HG03196 (cell line): ENCODE measurements at regions not wholly inside any gene's neighbourhood (a gene's known extent, or its start where the extent isn't known, plus 50 kb on each side); places are given as distances from the start of the nearest gene placed in this dataset.
"Not testable (repeated sequence)": the region's sequence is repeated elsewhere in the genome, so short reads cannot be mapped to it uniquely, and the experiment has no call there.

ENCODE experiments used
- ATAC-seq: cut with Tn5 transposase; IDR thresholded peaks from one replicate; pipeline ENCODE4 v1.9.1; 2021; ENCODE audit not compliant: unreplicated experiment

GRCh38 chr20:5696011-5696559 is 54.1 kb upstream of the SHLD1 start:
- no peak for ATAC-seq

DNA sequence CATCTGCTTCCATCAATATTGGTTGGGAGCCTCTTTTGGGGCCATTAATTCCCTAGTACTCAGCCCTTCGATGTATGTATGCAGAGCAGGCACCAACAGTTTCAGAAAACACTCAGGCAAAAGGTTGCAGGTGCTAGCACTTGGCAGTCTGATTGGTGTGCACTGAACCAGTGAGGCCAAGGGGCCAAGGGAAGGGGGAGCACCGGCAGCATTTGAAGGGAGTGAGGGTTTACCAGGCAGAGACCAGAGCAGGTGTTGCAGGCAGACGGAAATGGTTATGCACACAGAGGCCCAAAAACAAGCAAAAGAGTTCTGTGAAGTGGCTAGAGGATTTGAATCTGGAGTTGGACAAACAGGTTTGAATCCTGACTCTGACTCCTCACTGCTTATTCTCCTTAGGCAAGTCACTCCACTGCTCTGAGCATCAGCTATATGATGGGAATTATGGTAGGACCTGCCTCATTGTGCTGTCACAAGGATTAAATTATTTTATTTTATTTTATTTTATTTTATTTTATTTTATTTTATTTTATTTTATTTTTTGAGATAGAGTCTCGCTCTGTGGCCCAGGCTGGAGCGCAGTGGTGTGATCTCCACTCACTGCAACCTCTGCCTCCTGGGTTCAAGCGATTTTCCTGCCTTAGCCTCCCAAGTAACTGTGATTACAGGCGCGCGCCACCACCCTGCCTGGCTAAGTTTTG is 58.1 kb upstream of the SHLD1 start:
- ATAC-seq = peak; percentile 99

- no peak for ATAC-seq
Measured at GRCh38 chr20:5689463-5689862, 60.7 kb upstream of the SHLD1 start.

GRCh38 chr20:5688431-5688972 is 61.7 kb upstream of the SHLD1 start:
- ATAC-seq = no peak

DNA sequence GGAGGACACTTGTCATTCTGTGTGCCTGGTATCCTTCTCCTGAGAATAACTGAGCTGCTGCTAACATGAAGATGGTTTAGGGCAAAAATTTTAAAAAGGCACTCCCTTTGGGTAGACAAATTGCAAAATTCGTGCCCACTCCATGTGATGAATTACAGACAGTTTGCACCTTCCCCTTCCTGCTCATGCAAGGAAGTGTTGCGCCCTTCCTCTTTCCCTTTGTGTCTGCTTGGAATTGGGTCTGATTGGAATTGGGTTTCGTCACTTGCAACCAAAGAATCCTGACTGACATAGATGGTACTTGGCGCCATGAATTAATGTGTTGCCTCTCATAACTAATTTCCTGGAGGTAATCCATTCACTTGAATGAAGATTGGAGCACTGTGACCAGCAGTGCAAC is 62.3 kb upstream of the SHLD1 start:
- ATAC-seq = no peak

GRCh38 chr20:5686384-5687105 is 63.7 kb upstream of the SHLD1 start:
- ATAC-seq = no peak

- ATAC-seq = not testable (repeated sequence)
Measured at GRCh38 chr20:5682556-5682955, 67.6 kb upstream of the SHLD1 start.

DNA sequence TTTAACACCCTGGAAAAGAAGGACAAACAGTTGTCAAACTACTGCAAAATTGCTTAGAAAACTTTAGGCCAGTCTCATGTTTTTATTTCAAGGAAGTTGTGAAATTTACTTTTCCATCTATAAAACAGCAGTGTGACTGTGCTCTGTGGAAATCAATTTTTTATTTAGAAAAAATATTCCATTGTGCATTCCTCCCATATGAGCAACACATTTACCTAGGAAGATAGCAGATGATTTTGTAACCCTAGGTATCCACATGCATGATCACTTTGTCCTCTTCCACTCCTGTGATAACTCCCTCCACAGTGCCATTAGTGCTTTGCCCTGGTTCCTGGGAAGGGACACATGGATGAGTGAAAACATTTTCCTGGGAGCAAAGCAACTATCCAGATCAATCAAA is 69.4 kb upstream of the GPCPD1 start:
- no peak for ATAC-seq

GRCh38 chr20:5678777-5679176 is 68.0 kb upstream of the GPCPD1 start:
- ATAC-seq = no peak

DNA sequence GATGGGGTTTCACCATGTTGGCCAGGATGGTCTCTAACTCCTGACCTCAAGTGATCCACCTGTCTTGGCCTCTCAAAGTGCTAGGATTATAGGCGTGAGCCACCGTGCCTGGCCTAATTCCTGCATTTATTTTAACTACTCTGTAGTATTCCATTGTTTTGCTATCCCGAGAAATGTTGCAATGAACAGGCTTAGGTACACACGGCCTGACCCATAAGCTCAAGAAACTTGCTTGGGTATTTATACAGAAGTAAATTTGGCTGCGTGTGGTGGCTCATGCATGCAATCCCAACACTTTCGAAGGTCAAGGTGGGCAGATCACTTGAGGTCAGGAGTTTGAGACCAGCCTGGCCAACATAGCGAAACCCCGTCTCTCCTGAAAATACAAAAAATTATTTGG is 67.1 kb upstream of the GPCPD1 start:
- not testable (repeated sequence) for ATAC-seq

GRCh38 chr20:5677389-5677788 is 66.6 kb upstream of the GPCPD1 start:
- no peak for ATAC-seq

DNA sequence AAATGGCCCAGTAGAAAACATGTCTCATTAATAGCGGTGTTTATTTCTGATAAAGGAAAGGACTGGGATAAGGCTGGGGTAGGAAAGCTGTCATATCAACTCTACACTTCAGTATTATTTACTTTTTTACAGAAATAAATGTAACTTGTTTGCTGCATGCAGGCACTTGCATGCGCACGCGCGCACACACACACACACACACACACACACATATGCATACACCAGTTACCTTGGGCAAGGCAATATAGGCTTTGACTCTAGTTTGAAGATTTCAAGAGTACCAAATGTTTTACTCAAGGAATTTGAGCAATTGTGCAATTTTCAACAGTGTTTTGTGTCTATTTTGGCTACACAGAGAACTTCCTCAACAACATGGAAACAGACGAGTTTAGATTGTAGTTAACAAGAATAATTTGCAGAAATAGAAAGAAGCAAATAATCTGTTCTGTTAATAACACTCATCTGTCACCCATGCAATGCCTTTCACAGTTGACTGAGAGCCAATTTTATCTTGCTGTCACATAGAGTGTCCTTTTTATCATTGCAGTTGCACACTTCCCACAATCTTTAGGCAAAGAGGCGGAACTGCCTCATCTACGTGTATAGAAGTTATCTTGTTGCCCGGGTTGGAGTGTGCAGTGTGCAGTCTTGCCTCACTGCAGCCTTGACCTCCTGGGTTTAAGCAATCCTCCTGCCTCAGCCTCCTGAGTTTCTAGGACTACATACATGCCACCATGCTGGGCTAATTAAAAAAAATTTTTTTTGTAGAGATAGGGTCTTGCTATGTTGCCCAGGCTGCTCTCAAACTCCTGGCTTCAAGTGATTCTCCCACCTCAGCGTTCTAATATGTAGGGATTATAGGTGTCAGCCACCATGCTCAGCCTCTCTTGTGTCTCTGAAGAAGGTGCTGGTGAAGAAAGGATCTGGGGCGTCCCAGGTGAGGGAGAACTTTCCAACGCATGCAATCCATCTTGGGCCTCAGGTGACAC is 64.6 kb upstream of the GPCPD1 start:
- ATAC-seq = no peak

DNA sequence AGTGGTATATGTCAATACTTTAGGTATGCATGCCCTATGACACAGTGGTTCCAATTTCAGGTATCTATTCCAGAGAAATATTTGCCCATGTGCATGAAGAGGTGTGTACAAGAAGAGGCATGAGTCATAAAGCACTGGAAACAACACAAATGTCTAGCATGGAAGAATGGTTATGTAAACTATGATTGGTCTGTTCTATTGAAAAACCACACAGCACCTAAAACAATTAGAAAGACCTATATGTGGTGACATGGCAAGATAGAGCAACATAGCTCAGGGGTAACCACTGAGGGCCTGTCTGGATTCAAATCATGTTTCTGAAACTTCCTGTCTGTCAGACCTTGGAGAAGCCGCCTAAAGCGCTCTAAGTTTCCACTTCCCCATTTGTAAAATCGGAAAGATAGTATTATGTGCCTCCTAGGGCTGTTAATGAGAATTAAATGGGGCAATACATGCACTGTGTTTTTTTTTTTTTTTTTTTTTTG is 63.4 kb upstream of the GPCPD1 start:
- ATAC-seq = peak; percentile 90

GRCh38 chr20:5670874-5671273 is 60.1 kb upstream of the GPCPD1 start:
- no peak for ATAC-seq

DNA sequence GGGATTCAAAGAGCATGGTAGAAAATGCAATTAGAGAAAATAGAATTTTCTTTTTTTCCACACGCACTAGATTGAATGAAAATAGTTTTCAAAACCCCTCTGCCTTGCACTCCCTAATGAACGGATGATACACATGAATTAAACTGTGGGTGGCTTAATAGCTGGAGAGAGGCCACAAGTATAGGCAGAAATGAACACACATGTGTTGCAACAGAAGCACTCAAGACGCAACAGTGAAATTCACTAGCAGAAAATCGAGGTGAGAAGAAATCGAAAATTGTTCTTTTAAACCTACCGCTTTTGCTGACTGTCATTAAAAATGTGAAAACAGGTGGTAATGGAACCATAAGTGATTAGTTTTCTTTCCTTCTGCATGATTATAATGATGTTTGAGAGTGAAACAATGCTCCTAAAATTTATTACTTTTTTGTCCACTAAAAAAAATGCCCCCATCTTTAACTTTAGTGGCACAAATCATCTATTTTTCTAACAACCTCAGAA is 59.3 kb upstream of the GPCPD1 start:
- no peak for ATAC-seq

GRCh38 chr20:5668529-5668868 is 57.7 kb upstream of the GPCPD1 start:
- ATAC-seq = no peak

DNA sequence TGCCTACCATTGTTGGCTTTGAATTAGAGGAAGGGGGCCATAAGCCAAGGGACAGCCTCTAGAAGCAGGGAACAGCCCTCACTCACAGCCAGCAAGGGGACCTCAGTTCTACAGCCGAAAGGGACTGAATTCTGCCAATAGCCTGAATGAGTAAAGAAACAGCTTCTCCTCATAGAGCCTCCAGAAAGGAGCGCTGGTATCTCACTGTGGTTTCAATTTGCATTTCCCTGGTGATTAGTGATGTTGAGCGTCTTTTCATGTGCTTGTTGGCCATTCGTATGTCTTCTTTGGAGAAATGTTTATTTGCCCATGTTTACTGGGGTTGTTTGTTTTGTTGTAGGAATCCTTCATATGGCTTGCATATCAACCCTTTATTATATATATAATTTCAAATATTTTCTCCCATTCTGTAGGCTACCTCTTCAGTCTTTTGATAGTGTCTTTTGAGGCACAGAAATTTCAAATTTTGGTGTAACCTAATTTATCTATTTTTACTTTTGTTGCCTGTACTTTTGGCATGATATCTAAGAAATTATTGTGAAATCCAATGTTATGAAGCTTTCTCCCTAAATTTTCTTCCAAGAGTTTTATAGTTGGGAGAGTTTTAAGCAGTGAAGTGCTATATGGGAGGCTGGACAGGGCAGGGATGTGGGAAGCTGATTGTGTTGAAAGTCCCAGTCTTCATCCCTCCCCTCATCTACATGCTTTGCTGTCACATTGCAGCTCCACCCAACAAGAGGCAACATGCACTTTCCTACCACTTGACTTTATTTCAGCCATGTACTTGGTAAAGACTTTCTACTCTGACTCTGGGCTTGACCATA is 57.1 kb upstream of the GPCPD1 start:
- no peak for ATAC-seq

GRCh38 chr20:5665417-5665816 is 54.6 kb upstream of the GPCPD1 start:
- ATAC-seq = no peak

GRCh38 chr20:5663396-5663795 is 52.6 kb upstream of the GPCPD1 start:
- no peak for ATAC-seq

DNA sequence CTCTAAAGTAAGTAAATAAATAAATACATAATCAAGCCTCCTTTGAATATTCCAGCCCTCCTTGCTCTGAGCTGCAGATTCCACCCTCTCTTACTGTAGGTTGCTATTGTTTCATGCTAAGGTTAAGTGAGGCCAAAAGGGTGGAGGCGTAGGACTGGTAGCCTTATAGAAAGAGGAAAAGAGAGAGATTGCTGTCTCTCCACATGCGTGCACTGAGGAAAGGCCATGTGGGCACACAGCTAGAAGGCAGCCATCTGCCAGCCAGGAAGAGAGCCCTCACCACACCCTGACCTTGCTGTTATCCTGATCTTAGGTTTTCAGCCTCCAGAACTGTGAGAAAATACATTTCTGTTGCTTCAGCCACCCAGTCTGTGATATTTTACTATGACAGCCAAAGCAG is 52.0 kb upstream of the GPCPD1 start:
- no peak for ATAC-seq
